ENCODE measurements at regions not wholly inside any gene's neighbourhood (a gene's known extent, or its start where the extent isn't known, plus 50 kb on each side); places are given as distances from the start of the nearest gene placed in this dataset.

DNA sequence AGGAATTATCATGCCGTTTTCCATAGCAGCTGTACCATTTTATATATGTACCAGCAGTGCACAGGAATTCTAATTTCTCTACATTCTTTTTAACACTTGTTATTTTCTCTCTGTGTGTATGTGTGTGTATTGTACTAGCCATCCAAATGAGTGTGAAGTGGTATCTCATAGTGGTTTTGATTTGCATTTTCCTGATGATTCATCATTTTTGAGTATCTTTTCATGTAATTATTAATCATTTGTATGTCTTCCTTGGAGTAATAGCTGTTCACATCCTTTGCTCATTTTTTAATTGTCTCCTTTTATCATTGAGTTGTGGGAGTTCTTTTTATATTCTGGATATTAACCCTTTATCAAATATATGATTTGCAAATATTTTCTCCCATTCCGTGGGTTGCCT, 95.6 kb upstream of the MANSC4 start:
- in situ Hi-C loops (cut with HindIII; ENCODE audit: low pct_unique_long_range_greater_than_20kb, low sequenced_read_pairs) (no loop called here), intact Hi-C loops (cut with micrococcal nuclease; ENCODE audit: unreplicated experiment) (no loop called here)
- Histone ChIP-seq H3K27ac (ENCODE audit: low read length) (no peak overlapping the region), H3K4me3 (ENCODE audit: low read depth in 2 of 2, low read length in 2 of 2) (no peak overlapping the region), H3K27me3 (ENCODE audit: control insufficient read depth, insufficient read depth, low read length) (no peaks in the 10 kb centered on the region), H3K9me3 (ENCODE audit: control insufficient read depth, insufficient read depth, low read depth, low read length) (no peaks in the 10 kb centered on the region), H3K36me3 (ENCODE audit: control insufficient read depth, insufficient read depth, low read length) (no peaks in the 10 kb centered on the region), H3K4me1 (ENCODE audit: control insufficient read depth, insufficient read depth, low read length) (no peaks in the 10 kb centered on the region)
- CTCF ChIA-PET: no interaction called here
- POLR2A ChIA-PET: no interaction called here
- TF ChIP-seq TCF7L2 (IDR thresholded peaks at IDR 0.05; ENCODE audit: low read depth, low read length): no peak
- TF ChIP-seq, protein P1, sequence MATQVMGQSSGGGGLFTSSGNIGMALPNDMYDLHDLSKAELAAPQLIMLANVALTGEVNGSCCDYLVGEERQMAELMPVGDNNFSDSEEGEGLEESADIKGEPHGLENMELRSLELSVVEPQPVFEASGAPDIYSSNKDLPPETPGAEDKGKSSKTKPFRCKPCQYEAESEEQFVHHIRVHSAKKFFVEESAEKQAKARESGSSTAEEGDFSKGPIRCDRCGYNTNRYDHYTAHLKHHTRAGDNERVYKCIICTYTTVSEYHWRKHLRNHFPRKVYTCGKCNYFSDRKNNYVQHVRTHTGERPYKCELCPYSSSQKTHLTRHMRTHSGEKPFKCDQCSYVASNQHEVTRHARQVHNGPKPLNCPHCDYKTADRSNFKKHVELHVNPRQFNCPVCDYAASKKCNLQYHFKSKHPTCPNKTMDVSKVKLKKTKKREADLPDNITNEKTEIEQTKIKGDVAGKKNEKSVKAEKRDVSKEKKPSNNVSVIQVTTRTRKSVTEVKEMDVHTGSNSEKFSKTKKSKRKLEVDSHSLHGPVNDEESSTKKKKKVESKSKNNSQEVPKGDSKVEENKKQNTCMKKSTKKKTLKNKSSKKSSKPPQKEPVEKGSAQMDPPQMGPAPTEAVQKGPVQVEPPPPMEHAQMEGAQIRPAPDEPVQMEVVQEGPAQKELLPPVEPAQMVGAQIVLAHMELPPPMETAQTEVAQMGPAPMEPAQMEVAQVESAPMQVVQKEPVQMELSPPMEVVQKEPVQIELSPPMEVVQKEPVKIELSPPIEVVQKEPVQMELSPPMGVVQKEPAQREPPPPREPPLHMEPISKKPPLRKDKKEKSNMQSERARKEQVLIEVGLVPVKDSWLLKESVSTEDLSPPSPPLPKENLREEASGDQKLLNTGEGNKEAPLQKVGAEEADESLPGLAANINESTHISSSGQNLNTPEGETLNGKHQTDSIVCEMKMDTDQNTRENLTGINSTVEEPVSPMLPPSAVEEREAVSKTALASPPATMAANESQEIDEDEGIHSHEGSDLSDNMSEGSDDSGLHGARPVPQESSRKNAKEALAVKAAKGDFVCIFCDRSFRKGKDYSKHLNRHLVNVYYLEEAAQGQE (IDR thresholded peaks at IDR 0.05; ENCODE audit: insufficient read depth in 1 of 2, low read depth in 2 of 2, low read length in 1 of 2): no peak
- TF ChIP-seq, protein P2, sequence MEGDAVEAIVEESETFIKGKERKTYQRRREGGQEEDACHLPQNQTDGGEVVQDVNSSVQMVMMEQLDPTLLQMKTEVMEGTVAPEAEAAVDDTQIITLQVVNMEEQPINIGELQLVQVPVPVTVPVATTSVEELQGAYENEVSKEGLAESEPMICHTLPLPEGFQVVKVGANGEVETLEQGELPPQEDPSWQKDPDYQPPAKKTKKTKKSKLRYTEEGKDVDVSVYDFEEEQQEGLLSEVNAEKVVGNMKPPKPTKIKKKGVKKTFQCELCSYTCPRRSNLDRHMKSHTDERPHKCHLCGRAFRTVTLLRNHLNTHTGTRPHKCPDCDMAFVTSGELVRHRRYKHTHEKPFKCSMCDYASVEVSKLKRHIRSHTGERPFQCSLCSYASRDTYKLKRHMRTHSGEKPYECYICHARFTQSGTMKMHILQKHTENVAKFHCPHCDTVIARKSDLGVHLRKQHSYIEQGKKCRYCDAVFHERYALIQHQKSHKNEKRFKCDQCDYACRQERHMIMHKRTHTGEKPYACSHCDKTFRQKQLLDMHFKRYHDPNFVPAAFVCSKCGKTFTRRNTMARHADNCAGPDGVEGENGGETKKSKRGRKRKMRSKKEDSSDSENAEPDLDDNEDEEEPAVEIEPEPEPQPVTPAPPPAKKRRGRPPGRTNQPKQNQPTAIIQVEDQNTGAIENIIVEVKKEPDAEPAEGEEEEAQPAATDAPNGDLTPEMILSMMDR (IDR thresholded peaks at IDR 0.05): no peak
- no peak for TF ChIP-seq SIN3A (IDR thresholded peaks at IDR 0.05; ENCODE audit: borderline replicate concordance, insufficient read depth, low read depth, low read length)
- ATAC-seq (no peak), DNase-seq (ENCODE audit: low read depth, low spot score) (no peak)
- BruUV-seq (replicated peaks): no TSS peak

GRCh38 chr12:27873010-27873409, 93.0 kb upstream of the MANSC4 start:
- in situ Hi-C loops (cut with HindIII; ENCODE audit: low pct_unique_long_range_greater_than_20kb, low sequenced_read_pairs): no loop called here
- no peaks in the 10 kb centered on the region for H3K27me3 ChIP-seq (ENCODE audit: control insufficient read depth, insufficient read depth, low read length)
- POLR2A ChIA-PET: no interaction called here
- no peaks in the 10 kb centered on the region for H3K4me1 ChIP-seq (ENCODE audit: control insufficient read depth, insufficient read depth, low read length)
- no peak overlapping the region for H3K4me3 ChIP-seq (ENCODE audit: low read depth in 2 of 2, low read length in 2 of 2)
- no TSS peak for BruUV-seq (replicated peaks)
- H3K36me3 ChIP-seq (ENCODE audit: control insufficient read depth, insufficient read depth, low read length): no peaks in the 10 kb centered on the region
- TF ChIP-seq TCF7L2 (IDR thresholded peaks at IDR 0.05; ENCODE audit: low read depth, low read length): no peak
- TF ChIP-seq, protein P1 (IDR thresholded peaks at IDR 0.05; ENCODE audit: insufficient read depth in 1 of 2, low read depth in 2 of 2, low read length in 1 of 2): no peak
- TF ChIP-seq, protein P2 (IDR thresholded peaks at IDR 0.05): no peak
- CTCF ChIA-PET: no interaction called here
- DNase-seq (ENCODE audit: low read depth, low spot score) (no peak), ATAC-seq (no peak)
- intact Hi-C loops (cut with micrococcal nuclease; ENCODE audit: unreplicated experiment): no loop called here
- no peak overlapping the region for H3K27ac ChIP-seq (ENCODE audit: low read length)
- no peaks in the 10 kb centered on the region for H3K9me3 ChIP-seq (ENCODE audit: control insufficient read depth, insufficient read depth, low read depth, low read length)
